Ascending aorta (tissue), 2 donors: ENCODE measurements at regions not wholly inside any gene's neighbourhood (a gene's known extent, or its start where the extent isn't known, plus 50 kb on each side); places are given as distances from the start of the nearest gene placed in this dataset.

Experiments used
- DNase-seq, 2 donors: peaks; one replicate each; pipeline ENCODE4 v3.0.0-alpha.2; 2019; ENCODE audit warnings: low spot score in 2 of 2
- H3K27ac ChIP-seq, 2 donors: fragments of 200-600 bp; sonication (generic); one replicate each; pipeline ENCODE4 v1.5.1; 2016 to 2017; ENCODE audit warnings: mild to moderate bottlenecking in 1 of 2
- H3K27me3 ChIP-seq: fragments of 200-600 bp; sonication (generic); one replicate; pipeline ENCODE4 v1.5.1; 2017
- H3K36me3 ChIP-seq, 2 donors: fragments of 200-600 bp; sonication (generic); one replicate each; pipeline ENCODE4 v1.5.1; 2016
- H3K4me1 ChIP-seq, 2 donors: fragments of 200-600 bp; sonication (generic); one replicate each; pipeline ENCODE4 v1.5.1; 2016 to 2017; ENCODE audit warnings: mild to moderate bottlenecking in 1 of 2
- H3K4me3 ChIP-seq, 2 donors: fragments of 200-600 bp; sonication (generic); one replicate each; pipeline ENCODE4 v1.5.1; 2016 to 2017; ENCODE audit warnings: mild to moderate bottlenecking in 1 of 2
- H3K9me3 ChIP-seq, 2 donors: fragments of 200-600 bp; sonication (generic); one replicate each; pipeline ENCODE4 v1.5.1; 2016
- CTCF ChIP-seq, 3 experiments: fragments of 200-600 bp in 2 of 3; fragments of 450-650 bp in 1 of 3; sonication (generic) in 2 of 3; IDR thresholded peaks; one replicate each; pipeline ENCODE4 v1.5.1; 2016 to 2019; ENCODE audit warnings: antibody characterized with exemption in 3 of 3, mild to moderate bottlenecking in 1 of 3, moderate library complexity in 1 of 3
- intact Hi-C: fragments of 100-400 bp; cut with DNase I; formaldehyde crosslinking; loops from one replicate; pipeline ENCODE4 v1.15.1; 2023

- Histone ChIP-seq H3K4me1 (peaks cover 0 to 2% of the 10 kb centered on the region in 2 donors), H3K9me3 (no peaks in the 10 kb centered on the region), H3K36me3 (no peaks in the 10 kb centered on the region), H3K27ac (no peak overlapping the region), H3K27me3 (no peaks in the 10 kb centered on the region), H3K4me3 (no peak overlapping the region)
- TF ChIP-seq CTCF (IDR thresholded peaks at IDR 0.05) = no peak
- DNase-seq = no peak
- intact Hi-C loops = no loop called here
Measured at GRCh38 chr2:198913394-198914152, 544.2 kb downstream of the SATB2 start.

GRCh38 chr2:198909525-198910267 lies 548.0 kb downstream of the SATB2 start:
- TF ChIP-seq CTCF (IDR thresholded peaks at IDR 0.05) = no peak
- Histone ChIP-seq H3K4me3 (no peak overlapping the region), H3K4me1 (peaks cover 0 to 4% of the 10 kb centered on the region in 2 donors), H3K27ac (no peak overlapping the region), H3K27me3 (no peaks in the 10 kb centered on the region), H3K36me3 (no peaks in the 10 kb centered on the region), H3K9me3 (no peaks in the 10 kb centered on the region)
- no peak for DNase-seq
- intact Hi-C loops = no loop called here

GRCh38 chr2:198905881-198906612 lies 551.7 kb downstream of the SATB2 start:
- Histone ChIP-seq H3K27me3 (no peaks in the 10 kb centered on the region), H3K4me1 (peaks cover 0 to 4% of the 10 kb centered on the region in 2 donors), H3K36me3 (no peaks in the 10 kb centered on the region), H3K4me3 (no peak overlapping the region), H3K9me3 (no peaks in the 10 kb centered on the region), H3K27ac (no peak overlapping the region)
- no peak for TF ChIP-seq CTCF (IDR thresholded peaks at IDR 0.05)
- intact Hi-C loops = no loop called here
- DNase-seq = no peak

- intact Hi-C loops = no loop called here
- Histone ChIP-seq H3K4me3 (no peak overlapping the region), H3K27ac (no peak overlapping the region), H3K27me3 (no peaks in the 10 kb centered on the region), H3K4me1 (no peaks in the 10 kb centered on the region), H3K9me3 (no peaks in the 10 kb centered on the region), H3K36me3 (no peaks in the 10 kb centered on the region)
- TF ChIP-seq CTCF (IDR thresholded peaks at IDR 0.05) = no peak
- DNase-seq = no peak
Measured at GRCh38 chr2:198901894-198902293, 555.8 kb downstream of the SATB2 start.

- Histone ChIP-seq H3K27ac (no peak overlapping the region), H3K27me3 (no peaks in the 10 kb centered on the region), H3K36me3 (no peaks in the 10 kb centered on the region), H3K4me1 (no peaks in the 10 kb centered on the region), H3K9me3 (no peaks in the 10 kb centered on the region), H3K4me3 (no peak overlapping the region)
- no peak for TF ChIP-seq CTCF (IDR thresholded peaks at IDR 0.05)
- intact Hi-C loops = no loop called here
- DNase-seq = no peak
Measured at GRCh38 chr2:198900141-198900540, 557.6 kb downstream of the SATB2 start.
